ENCODE measurements at regions not wholly inside any gene's neighbourhood (a gene's known extent, or its start where the extent isn't known, plus 50 kb on each side); places are given as distances from the start of the nearest gene placed in this dataset.

- no peak for TF ChIP-seq EZH2 (IDR thresholded peaks at IDR 0.05)
- TF ChIP-seq POLR2AphosphoS5 (IDR thresholded peaks at IDR 0.05; ENCODE audit: borderline replicate concordance, low read depth, low read length): no peak
- no peak for TF ChIP-seq FOXP2 (optimal IDR thresholded peaks at IDR 0.05; ENCODE audit: control extremely low read depth, extremely low read length, insufficient read depth)
These were observed 388.3 kb downstream of the PLK2 start for GRCh38 chr5:58071566-58071965.

Data from SK-N-MC (cell line).